ENCODE measurements at regions not wholly inside any gene's neighbourhood (a gene's known extent, or its start where the extent isn't known, plus 50 kb on each side); places are given as distances from the start of the nearest gene placed in this dataset.

DNA sequence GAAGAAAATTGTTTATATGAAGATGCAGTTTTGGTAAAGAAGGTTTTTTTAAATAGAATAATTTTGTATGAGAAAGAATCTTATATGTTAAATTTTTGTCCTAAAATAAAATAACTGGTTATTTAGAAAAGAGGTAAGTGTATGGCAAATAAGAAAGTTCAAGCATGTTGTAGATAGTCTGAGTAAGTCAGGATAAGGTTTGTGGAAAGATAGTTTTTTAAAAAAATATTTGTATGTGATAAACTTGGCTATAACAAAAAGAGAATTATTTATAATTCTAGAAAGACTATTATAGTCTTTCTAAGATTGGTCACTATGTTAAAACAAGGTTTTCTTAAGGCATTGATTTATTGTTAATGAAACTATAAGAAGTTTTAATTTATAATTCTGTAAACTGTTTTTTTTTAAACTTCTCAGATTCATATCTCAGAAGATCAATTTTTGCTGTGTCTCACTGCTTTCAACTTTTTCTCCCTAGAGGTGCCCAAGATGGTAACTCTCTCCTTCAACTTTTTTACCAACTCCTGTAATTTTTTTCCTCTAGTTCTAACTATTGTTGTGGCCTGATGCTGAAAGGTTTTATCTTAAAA, 698.6 kb downstream of the CCSER2 start:
- in situ Hi-C loops (cut with HindIII; ENCODE audit: low sequenced_read_pairs): no loop called here
- no peak for DNase-seq (ENCODE audit: low read depth)
- H3K4me3 ChIP-seq (ENCODE audit: low read depth, low read length): no peak overlapping the region
- TF ChIP-seq, protein P1, sequence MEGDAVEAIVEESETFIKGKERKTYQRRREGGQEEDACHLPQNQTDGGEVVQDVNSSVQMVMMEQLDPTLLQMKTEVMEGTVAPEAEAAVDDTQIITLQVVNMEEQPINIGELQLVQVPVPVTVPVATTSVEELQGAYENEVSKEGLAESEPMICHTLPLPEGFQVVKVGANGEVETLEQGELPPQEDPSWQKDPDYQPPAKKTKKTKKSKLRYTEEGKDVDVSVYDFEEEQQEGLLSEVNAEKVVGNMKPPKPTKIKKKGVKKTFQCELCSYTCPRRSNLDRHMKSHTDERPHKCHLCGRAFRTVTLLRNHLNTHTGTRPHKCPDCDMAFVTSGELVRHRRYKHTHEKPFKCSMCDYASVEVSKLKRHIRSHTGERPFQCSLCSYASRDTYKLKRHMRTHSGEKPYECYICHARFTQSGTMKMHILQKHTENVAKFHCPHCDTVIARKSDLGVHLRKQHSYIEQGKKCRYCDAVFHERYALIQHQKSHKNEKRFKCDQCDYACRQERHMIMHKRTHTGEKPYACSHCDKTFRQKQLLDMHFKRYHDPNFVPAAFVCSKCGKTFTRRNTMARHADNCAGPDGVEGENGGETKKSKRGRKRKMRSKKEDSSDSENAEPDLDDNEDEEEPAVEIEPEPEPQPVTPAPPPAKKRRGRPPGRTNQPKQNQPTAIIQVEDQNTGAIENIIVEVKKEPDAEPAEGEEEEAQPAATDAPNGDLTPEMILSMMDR (IDR thresholded peaks at IDR 0.05; ENCODE audit: low read depth, low read length, missing control alignments): no peak

DNA sequence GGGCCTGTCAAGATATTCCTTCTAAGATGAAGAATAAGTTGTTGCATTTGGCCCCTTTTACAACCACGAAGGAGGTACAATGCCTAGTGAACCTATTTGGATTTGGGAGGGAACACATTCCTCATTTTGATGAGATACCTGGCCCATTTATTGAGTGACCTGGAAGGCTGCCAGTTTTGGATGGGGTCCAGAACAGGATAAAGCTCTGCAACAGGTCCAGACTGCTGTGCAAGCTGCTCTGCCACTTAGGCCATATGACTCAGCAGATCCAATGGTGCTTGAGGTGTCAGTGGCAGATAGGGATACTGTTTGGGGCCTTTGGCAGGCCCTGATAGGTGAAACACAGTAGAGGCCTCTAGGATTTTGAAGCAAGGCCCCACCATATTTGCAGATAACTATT, 704.6 kb downstream of the CCSER2 start:
- no peak overlapping the region for H3K4me3 ChIP-seq (ENCODE audit: low read depth, low read length)
- TF ChIP-seq, protein P1 (IDR thresholded peaks at IDR 0.05; ENCODE audit: low read depth, low read length, missing control alignments): no peak
- DNase-seq (ENCODE audit: low read depth): no peak
- in situ Hi-C loops (cut with HindIII; ENCODE audit: low sequenced_read_pairs): no loop called here

DNA sequence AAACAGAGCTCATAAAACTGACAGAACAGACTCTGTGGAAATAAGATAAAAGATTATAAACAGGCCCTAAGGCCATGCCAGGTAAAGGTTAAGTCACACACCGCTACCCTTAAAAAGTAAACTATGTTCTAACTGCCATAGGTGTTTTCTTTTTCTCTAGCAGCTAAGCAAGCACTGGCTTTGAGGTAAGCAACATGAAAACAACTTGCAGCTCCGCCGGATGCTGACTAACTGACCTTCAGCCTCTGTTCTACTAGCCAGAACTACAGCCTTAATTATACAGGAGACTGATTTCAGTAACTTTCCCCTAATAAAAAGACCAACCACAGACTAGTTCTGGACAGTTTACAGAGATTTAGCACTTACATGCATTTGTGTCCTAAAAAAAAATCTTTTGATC, 708.3 kb downstream of the CCSER2 start:
- TF ChIP-seq, protein P1 (IDR thresholded peaks at IDR 0.05; ENCODE audit: low read depth, low read length, missing control alignments): no peak
- H3K4me3 ChIP-seq (ENCODE audit: low read depth, low read length): no peak overlapping the region
- DNase-seq (ENCODE audit: low read depth): no peak
- in situ Hi-C loops (cut with HindIII; ENCODE audit: low sequenced_read_pairs): no loop called here

DNA sequence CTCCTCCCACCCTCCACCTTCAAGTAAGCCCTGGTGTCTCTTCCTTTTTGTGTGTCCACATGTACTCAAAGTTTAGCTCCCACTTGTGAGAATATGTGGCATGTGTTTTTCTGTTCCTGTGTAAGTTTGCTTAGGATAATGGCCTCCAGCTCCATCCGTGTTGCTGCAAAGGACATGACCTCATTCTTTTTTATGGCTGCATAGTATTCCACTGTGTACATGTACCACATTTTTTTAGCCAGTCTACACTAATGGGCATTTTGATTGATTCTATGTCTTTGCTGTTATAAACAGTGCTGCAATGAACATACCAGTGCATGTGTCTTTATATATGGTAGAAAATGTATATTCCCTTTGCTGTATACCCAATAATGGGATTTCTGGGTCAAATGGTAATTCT, 710.9 kb downstream of the CCSER2 start:
- no peak overlapping the region for H3K4me3 ChIP-seq (ENCODE audit: low read depth, low read length)
- in situ Hi-C loops (cut with HindIII; ENCODE audit: low sequenced_read_pairs): no loop called here
- TF ChIP-seq, protein P1 (IDR thresholded peaks at IDR 0.05; ENCODE audit: low read depth, low read length, missing control alignments): no peak
- DNase-seq (ENCODE audit: low read depth): no peak

DNA sequence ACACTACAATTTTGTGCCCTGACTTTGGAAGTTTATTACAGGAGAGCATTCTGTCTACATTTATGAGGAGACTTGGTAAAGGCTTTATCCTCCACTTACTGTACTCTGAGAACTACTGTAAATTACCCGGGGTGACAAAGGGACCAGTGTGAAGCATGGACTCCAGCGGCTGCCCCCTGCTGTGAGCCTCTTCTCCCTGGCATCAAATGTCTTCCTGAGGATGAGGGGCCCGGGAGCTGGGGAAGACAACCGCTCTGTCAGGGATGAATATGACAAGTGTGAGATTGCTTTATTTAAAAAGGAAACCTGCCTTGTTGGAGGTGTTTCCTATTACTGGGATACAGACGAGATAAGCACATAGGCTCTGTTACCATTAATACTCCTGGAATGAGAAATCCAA, 714.8 kb downstream of the CCSER2 start:
- DNase-seq (ENCODE audit: low read depth): no peak
- H3K4me3 ChIP-seq (ENCODE audit: low read depth, low read length): no peak overlapping the region
- in situ Hi-C loops (cut with HindIII; ENCODE audit: low sequenced_read_pairs): no loop called here
- TF ChIP-seq, protein P1 (IDR thresholded peaks at IDR 0.05; ENCODE audit: low read depth, low read length, missing control alignments): no peak

DNA sequence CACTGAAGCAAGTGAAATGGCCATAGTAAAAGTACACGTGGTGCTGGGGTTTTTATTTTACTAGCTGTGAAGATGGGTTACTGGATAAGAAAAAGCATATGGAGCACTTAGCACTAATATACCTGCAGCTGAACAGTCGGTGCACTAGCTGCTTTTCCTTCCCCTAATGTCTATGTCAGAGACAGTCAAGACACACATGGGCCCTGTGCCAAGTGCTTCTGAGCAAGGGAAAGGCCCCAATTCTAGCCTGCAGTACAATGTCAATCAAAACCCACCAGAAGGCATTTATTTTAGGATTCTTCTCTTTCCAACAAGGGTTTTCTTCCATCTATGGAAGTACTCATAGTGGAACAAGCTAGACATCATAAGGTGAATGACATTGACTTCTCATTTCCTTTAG, 716.7 kb downstream of the CCSER2 start:
- in situ Hi-C loops (cut with HindIII; ENCODE audit: low sequenced_read_pairs): no loop called here
- no peak for DNase-seq (ENCODE audit: low read depth)
- no peak overlapping the region for H3K4me3 ChIP-seq (ENCODE audit: low read depth, low read length)
- TF ChIP-seq, protein P1 (IDR thresholded peaks at IDR 0.05; ENCODE audit: low read depth, low read length, missing control alignments): no peak

Measured in astrocyte of the cerebellum (primary cell).